ENCODE measurements at regions not wholly inside any gene's neighbourhood (a gene's known extent, or its start where the extent isn't known, plus 50 kb on each side); places are given as distances from the start of the nearest gene placed in this dataset.
"Not testable (repeated sequence)": the region's sequence is repeated elsewhere in the genome, so short reads cannot be mapped to it uniquely, and the experiment has no call there.

- no peak for DNase-seq
Measured at GRCh38 chr1:117757668-117758067, 151.8 kb downstream of the TENT5C start.

GRCh38 chr1:117758444-117759316, 152.8 kb downstream of the TENT5C start:
- peak; percentile 74 for DNase-seq

DNA sequence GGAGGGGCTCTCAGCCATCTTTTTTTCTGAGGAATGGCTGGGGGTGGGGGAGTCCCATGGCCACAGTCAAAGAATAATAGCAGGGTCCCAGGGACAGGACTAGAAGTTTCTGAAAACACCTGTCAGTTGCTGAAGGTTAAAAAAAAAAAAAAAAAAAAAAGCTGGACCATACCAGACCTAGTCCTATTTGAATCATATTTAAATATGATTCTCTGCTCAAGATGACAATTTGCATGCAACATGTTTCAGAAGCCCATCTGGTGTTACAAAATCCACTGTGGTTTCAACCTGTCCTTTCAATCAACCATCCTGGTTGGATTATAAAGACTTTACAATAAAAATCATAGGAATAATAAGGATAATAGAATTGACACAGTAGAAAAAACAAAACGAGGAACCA, 153.7 kb downstream of the TENT5C start:
- no peak for DNase-seq

GRCh38 chr1:117760069-117760468, 154.2 kb downstream of the TENT5C start:
- no peak for DNase-seq

DNA sequence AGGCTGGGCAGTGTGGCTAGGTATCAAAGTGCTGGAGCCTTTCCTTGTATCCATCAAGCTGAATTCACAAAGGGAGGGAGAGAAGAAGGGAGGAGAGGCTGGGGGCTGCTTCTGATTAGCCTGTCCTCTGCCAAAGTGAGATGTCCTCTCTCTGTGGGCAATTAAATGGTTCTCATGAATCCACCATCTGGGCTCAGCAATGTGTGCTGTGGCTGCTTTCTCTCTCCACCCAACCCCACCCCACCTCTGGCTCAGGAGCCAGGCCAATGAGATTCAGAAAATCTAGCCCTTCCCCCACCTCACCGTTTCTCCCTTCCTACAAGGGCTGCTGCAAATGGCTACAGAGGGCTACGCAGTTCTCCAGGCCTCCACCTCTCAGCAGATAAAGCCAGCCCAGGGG, 154.6 kb downstream of the TENT5C start:
- no peak for DNase-seq

DNA sequence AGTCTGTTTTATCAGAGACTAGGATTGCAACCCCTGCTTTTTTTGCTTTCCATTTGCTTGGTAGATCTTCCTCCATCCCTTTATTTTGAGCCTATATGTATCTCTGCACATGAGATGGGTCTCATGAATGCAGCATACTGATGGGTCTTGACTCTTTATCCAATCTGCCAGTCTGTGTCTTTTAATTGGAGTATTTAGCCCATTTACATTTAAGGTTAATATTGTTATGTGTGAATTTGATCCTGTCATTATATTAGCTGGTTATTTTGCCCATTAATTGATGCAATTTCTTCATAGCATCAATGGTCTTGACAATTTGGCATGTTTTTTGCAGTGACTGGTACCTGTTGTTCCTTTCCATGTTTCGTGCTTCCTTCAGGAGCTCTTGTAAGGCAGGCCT, 161.7 kb downstream of the GDAP2 start:
- not testable (repeated sequence) for DNase-seq

GRCh38 chr1:117770981-117771531, 158.4 kb downstream of the GDAP2 start:
- DNase-seq: no peak

DNA sequence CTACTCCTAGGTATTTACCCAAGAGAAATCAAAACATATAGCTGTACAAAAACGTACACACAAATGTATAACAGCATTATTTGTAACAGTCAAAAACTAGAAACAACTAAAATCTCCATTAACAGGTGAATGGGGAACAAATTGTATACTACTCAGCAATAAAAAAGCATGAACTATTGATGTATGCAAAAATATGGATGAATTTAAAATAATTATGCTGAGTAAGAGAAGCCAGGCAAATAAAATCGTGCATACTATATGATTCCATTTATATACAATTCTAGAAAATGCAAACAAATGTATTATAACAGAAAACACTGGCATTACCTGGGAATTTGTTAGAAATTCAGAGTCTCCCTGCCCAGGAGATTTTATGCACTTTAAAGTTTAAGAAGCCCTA, 150.1 kb downstream of the GDAP2 start:
- DNase-seq: no peak

DNA sequence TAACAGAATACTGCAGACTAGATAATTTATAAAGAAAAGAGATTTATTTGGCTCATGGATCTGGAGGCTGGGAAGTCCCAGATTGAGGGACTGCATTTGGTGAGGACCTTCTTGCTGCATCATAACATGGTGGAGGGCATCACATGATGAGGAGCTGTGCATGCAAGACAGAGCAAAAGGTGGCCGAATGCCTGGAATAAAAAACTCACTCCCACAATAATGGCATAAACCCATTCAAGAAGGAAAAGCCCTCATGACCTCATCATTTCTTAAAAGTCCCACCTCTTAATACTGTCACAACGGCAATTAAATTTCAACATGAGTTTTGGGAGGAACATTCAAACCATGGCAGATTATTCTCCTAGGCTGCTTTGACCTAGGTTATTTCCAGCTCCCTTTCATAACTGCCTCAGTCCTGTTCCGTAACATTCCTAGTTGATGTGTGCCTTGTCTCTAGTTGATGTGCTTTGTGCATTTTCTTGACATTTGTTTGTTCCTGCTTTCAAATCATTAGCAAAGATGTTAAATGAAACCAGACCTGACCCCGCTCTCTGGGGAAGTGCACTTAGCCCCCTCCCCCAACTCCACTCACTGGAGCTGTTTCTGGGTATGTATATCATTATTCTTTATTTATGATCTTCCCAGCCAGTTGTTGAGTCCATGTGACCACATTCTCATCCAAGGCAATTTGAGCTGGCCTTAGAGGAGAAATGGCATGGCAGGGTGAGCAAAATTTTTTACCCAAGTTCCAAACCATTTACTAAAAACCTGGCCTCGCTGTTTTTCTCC, 148.5 kb downstream of the GDAP2 start:
- DNase-seq: no peak

- no peak for DNase-seq
Measured at GRCh38 chr1:117782056-117782455, 147.4 kb downstream of the GDAP2 start.

GRCh38 chr1:117783606-117784396, 145.6 kb downstream of the GDAP2 start:
- no peak for DNase-seq

DNA sequence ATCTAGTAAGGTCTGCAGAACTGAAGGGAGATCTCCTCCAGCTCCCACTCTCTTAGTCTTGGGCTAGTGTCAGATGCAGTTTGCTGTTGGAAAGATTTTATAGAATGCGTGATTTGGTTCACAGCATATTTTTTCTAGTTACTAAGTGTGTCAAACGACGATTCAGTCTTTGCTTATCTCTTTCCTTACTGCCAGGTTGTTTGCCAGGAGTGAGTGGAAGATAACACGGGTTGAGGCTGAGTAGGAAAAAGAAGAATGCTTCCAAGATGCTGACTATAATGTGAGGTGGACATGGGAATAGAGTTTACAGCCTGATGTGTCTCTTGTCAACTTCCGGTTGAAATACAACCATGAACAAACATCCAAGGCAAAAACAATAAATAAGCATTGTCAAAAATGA, 141.4 kb downstream of the GDAP2 start:
- no peak for DNase-seq

GRCh38 chr1:117793413-117793812, 136.0 kb downstream of the GDAP2 start:
- no peak for DNase-seq

GRCh38 chr1:117794073-117794472, 135.3 kb downstream of the GDAP2 start:
- no peak for DNase-seq

DNA sequence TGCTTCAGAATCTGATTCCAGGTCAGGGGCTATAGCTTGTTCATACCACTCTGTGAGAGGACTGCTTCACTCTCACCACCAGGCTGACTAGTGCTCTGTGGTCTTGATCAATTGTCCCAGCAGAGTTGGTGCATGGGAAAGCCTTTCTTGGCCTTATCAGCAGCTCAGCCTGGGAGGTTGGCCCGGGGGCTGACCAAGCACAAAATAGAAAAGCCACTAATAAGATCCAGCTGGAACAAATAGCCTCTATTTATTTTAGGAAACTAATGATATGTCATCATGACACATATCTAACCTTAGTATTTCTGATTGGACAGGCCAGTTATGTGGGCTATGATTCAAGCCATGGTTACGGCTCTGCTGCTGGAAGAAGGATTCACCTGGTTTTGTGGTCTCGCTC, 134.2 kb downstream of the GDAP2 start:
- no peak for DNase-seq

GRCh38 chr1:117795792-117796191, 133.6 kb downstream of the GDAP2 start:
- no peak for DNase-seq

DNA sequence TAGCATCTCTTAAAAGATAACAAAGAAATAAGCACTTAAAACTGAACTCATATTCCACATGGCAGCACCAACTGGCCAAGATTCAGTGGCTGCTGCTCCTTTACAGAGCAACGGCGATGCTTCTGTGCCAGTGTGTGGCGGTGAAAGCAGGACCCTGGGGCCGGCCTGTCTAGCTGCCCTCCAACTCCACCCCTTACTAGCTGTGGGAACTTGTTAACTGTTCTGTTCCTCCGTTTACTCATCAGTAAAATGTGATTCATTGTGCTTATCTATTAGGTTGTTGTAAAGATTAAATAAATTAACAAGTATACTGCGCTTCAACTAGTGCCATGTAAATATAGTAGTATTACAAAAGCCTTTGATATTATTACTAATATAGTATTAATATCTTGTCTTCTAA, 133.2 kb downstream of the GDAP2 start:
- DNase-seq: no peak

DNA sequence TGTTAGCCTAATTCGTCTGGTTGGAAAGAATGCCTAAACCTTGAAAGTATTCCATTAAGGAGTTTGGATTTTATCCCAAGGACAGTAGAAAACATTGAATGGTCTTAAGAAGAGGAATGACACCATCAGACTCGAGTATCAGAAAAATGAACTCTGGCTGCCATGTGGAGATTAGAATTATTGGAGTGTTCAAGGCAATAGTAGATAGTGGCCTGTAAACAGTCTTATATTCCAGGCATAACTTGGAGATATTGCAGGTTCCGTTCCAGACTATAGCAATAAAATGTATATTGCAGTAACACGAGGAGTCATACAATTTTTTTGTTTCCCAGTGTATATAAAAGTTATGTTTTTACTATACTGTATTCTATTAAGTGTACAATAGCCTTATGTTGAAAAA, 130.9 kb downstream of the GDAP2 start:
- DNase-seq: no peak

DNA sequence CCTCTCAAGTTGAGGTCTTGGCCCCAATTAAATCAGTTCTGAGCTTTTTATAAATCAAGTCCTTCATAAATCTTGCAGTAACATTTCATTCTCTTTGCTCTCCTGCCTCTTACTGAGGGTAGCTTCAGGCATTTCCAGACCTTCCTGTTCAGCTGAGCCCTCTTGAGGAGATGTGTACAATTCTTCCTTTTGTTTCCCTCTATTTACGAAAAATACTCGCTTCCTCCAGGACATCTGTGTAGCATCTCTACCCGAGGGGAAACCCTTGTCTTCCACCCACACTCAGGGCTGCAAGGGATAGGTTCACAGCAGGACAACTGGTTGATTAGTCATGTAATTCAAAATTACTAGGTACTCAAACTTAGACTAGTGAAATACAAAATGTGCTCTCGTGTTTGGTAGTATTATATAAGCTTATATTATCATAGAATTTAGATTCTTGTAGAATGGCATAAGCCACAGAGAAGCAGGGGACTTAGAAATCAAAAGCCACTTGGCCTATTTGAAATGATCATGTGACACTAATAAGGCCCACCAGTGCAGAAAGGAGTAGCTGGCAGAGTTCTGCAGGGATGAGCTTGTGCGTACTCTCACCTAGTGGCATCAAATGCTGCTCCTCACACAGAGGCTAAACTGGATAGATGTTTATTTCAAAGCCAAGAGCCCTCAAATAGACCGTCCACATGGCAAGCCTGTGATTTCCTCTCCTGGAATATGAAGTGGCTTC, 126.7 kb downstream of the GDAP2 start:
- no peak for DNase-seq

DNA sequence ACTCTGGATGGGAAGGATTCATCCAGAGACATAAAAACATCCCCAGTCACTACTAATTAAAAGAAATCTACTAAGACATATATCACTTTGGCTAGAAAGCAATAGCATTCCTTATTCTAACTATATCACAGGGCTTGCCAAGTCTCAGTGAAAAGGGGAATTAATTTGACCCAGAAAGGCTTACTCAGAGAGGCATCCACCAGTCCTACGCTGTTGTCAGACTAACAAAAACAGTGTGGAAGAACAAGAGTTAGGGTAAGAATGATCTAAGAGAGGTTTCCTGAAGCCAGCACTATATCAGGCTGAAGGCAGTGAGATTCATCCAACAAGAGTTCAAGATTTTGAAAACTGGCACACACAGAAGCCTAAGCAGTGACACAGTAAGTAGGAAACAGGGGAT, 126.1 kb downstream of the GDAP2 start:
- DNase-seq: no peak

- no peak for DNase-seq
Measured at GRCh38 chr1:117809764-117810163, 119.7 kb downstream of the GDAP2 start.

- DNase-seq: no peak
Measured at GRCh38 chr1:117810553-117810952, 118.9 kb downstream of the GDAP2 start.
